ENCODE measurements at regions not wholly inside any gene's neighbourhood (a gene's known extent, or its start where the extent isn't known, plus 50 kb on each side); places are given as distances from the start of the nearest gene placed in this dataset.

- TF ChIP-seq, protein P1, sequence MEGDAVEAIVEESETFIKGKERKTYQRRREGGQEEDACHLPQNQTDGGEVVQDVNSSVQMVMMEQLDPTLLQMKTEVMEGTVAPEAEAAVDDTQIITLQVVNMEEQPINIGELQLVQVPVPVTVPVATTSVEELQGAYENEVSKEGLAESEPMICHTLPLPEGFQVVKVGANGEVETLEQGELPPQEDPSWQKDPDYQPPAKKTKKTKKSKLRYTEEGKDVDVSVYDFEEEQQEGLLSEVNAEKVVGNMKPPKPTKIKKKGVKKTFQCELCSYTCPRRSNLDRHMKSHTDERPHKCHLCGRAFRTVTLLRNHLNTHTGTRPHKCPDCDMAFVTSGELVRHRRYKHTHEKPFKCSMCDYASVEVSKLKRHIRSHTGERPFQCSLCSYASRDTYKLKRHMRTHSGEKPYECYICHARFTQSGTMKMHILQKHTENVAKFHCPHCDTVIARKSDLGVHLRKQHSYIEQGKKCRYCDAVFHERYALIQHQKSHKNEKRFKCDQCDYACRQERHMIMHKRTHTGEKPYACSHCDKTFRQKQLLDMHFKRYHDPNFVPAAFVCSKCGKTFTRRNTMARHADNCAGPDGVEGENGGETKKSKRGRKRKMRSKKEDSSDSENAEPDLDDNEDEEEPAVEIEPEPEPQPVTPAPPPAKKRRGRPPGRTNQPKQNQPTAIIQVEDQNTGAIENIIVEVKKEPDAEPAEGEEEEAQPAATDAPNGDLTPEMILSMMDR (IDR thresholded peaks at IDR 0.05) = no peak
- ATAC-seq = no peak
- DNase-seq = no peak
- no peaks in the 10 kb centered on the region for H3K9me3 ChIP-seq
- H3K36me3 ChIP-seq = no peaks in the 10 kb centered on the region
- intact Hi-C loops (cut with DNase I) = no loop called here
- H3K27ac ChIP-seq = no peak overlapping the region
- no peak overlapping the region for H3K4me3 ChIP-seq
- no peaks in the 10 kb centered on the region for H3K27me3 ChIP-seq (ENCODE audit: low read depth)
- no peaks in the 10 kb centered on the region for H3K4me1 ChIP-seq
Observed at GRCh38 chr14:84726471-84726870, 803.5 kb upstream of the FLRT2 start.

- Histone ChIP-seq H3K4me1 (no peaks in the 10 kb centered on the region), H3K36me3 (no peaks in the 10 kb centered on the region), H3K27ac (no peak overlapping the region), H3K9me3 (no peaks in the 10 kb centered on the region), H3K27me3 (ENCODE audit: low read depth) (no peaks in the 10 kb centered on the region), H3K4me3 (no peak overlapping the region)
- intact Hi-C loops (cut with DNase I) = no loop called here
- DNase-seq (no peak), ATAC-seq (no peak)
- TF ChIP-seq, protein P1 (IDR thresholded peaks at IDR 0.05) = no peak
Observed at GRCh38 chr14:84749191-84749955, 780.6 kb upstream of the FLRT2 start.

- TF ChIP-seq, protein P1 (IDR thresholded peaks at IDR 0.05) = no peak
- no peaks in the 10 kb centered on the region for H3K9me3 ChIP-seq
- ATAC-seq (no peak), DNase-seq (no peak)
- H3K36me3 ChIP-seq = no peaks in the 10 kb centered on the region
- H3K4me3 ChIP-seq = no peak overlapping the region
- no peak overlapping the region for H3K27ac ChIP-seq
- H3K4me1 ChIP-seq = no peaks in the 10 kb centered on the region
- H3K27me3 ChIP-seq (ENCODE audit: low read depth) = no peaks in the 10 kb centered on the region
- intact Hi-C loops (cut with DNase I) = no loop called here
Observed at GRCh38 chr14:84750284-84750683, 779.7 kb upstream of the FLRT2 start.

GRCh38 chr14:84750763-84751554 lies 779.0 kb upstream of the FLRT2 start:
- DNase-seq = no peak
- H3K4me3 ChIP-seq = peak overlapping the region; percentile 7
- intact Hi-C loops (cut with DNase I) = no loop called here

GRCh38 chr14:84751745-84752144 lies 778.2 kb upstream of the FLRT2 start:
- ATAC-seq (no peak), DNase-seq (no peak)
- no peaks in the 10 kb centered on the region for H3K27me3 ChIP-seq (ENCODE audit: low read depth)
- H3K36me3 ChIP-seq = no peaks in the 10 kb centered on the region
- no peak overlapping the region for H3K4me3 ChIP-seq
- H3K9me3 ChIP-seq = no peaks in the 10 kb centered on the region
- no peak overlapping the region for H3K27ac ChIP-seq
- H3K4me1 ChIP-seq = no peaks in the 10 kb centered on the region
- TF ChIP-seq, protein P1 (IDR thresholded peaks at IDR 0.05) = no peak
- intact Hi-C loops (cut with DNase I) = no loop called here

More at GRCh38 chr14:84750763-84751554, 779.0 kb upstream of the FLRT2 start:
- TF ChIP-seq, protein P1 (IDR thresholded peaks at IDR 0.05) = no peak
- H3K36me3 ChIP-seq = no peaks in the 10 kb centered on the region
- H3K27ac ChIP-seq = no peak overlapping the region
- no peaks in the 10 kb centered on the region for H3K27me3 ChIP-seq (ENCODE audit: low read depth)
- H3K4me1 ChIP-seq = no peaks in the 10 kb centered on the region
- no peaks in the 10 kb centered on the region for H3K9me3 ChIP-seq
- ATAC-seq = peak in 1 of 2 donors; percentile 64
